ENCODE measurements at regions not wholly inside any gene's neighbourhood (a gene's known extent, or its start where the extent isn't known, plus 50 kb on each side); places are given as distances from the start of the nearest gene placed in this dataset.

GRCh38 chr3:20482350-20482749, 296.3 kb upstream of the SGO1 start:
- no peaks in the 10 kb centered on the region; the same call in 1 of the 2 replicates for H3K27me3 Mint-ChIP-seq (ENCODE audit: low read depth)
- H3K23ac ChIP-seq (ENCODE audit: insufficient read length, low read depth, low read length) = no peak overlapping the region
- no CpG with 5 or more reads among the region's 3 CpGs for WGBS (ENCODE audit: extremely low coverage, insufficient read length, low lambda C conversion rate)
- no peaks in the 10 kb centered on the region for H3K79me1 ChIP-seq (ENCODE audit: insufficient read depth, low read depth, low read length, poor library complexity, severe bottlenecking)
- H3K9ac ChIP-seq (ENCODE audit: extremely low read depth, insufficient read length, low read length) = no peak overlapping the region
- H2BK15ac ChIP-seq (ENCODE audit: low read depth, low read length) = no peak overlapping the region
- no peak overlapping the region for H3K56ac ChIP-seq (ENCODE audit: insufficient read length, low read depth, low read length)
- H3K36me3 Mint-ChIP-seq (ENCODE audit: insufficient read depth in 1 of 3, low read depth in 3 of 3) = peaks cover 10 to 19% (median 10%) of the 10 kb centered on the region in 3 experiments
- H3K27ac Mint-ChIP-seq = no peak overlapping the region
- no peak overlapping the region for H2BK12ac ChIP-seq (ENCODE audit: insufficient read length, low read depth, low read length)
- H3K23me2 ChIP-seq (ENCODE audit: insufficient read length, low read depth, low read length, poor library complexity, severe bottlenecking) = no peaks in the 10 kb centered on the region
- no peak overlapping the region for H3K4me3 Mint-ChIP-seq
- H3T11ph ChIP-seq (ENCODE audit: low read length) = no peak overlapping the region
- H3K4me1 ChIP-seq (ENCODE audit: insufficient read depth, low read length) = no peaks in the 10 kb centered on the region
- DNase-seq = no peak
- no peak overlapping the region for H3K14ac ChIP-seq (ENCODE audit: insufficient read depth, low read length)
- H4K91ac ChIP-seq (ENCODE audit: insufficient read length, low read depth, low read length) = no peak overlapping the region
- no peaks in the 10 kb centered on the region for H3K79me2 ChIP-seq (ENCODE audit: insufficient read depth, low read length)
- H3K27me3 ChIP-seq (ENCODE audit: insufficient read depth, low read length) = no peaks in the 10 kb centered on the region
- H3K4me1 Mint-ChIP-seq = peaks cover 13 to 15% of the 10 kb centered on the region in 2 experiments
- peaks cover 11 to 22% of the 10 kb centered on the region in 2 experiments for H3K9me3 Mint-ChIP-seq
- H2BK20ac ChIP-seq (ENCODE audit: low read depth, low read length, poor library complexity, severe bottlenecking) = no peak overlapping the region
- H2AK5ac ChIP-seq (ENCODE audit: insufficient read length, low read length) = no peak overlapping the region
- no peak overlapping the region for H3K4ac ChIP-seq (ENCODE audit: low read depth, low read length)
- H4K8ac ChIP-seq (replicated peaks; ENCODE audit: insufficient read length, low read depth, low read length) = no peak overlapping the region
- H3K18ac ChIP-seq (ENCODE audit: insufficient read length, low read depth, low read length) = no peak overlapping the region
- no peak overlapping the region for H2BK5ac ChIP-seq (ENCODE audit: insufficient read length, low read length)
- H3K9me3 ChIP-seq (ENCODE audit: control insufficient read depth, low read depth, low read length) = no peaks in the 10 kb centered on the region
- H2BK120ac ChIP-seq (ENCODE audit: low read depth, low read length, poor library complexity, severe bottlenecking) = no peak overlapping the region
- no peak overlapping the region for H3K4me2 ChIP-seq (ENCODE audit: insufficient read depth, insufficient read length, low read length)
- no peaks in the 10 kb centered on the region for H4K20me1 ChIP-seq (ENCODE audit: control insufficient read depth, insufficient read depth, insufficient read length)
- no peak overlapping the region for H3K27ac ChIP-seq (ENCODE audit: insufficient read length, low read depth, low read length)
- no peak overlapping the region for H4K5ac ChIP-seq (ENCODE audit: insufficient read length, low read depth, low read length)
- TF ChIP-seq CTCF (conservative IDR thresholded peaks at IDR 0.05) = no peak
- no peak overlapping the region for H2AFZ ChIP-seq (ENCODE audit: low read length)

All from H9 (cell line).